Endodermal cell (in vitro differentiated cells): ENCODE measurements at regions not wholly inside any gene's neighbourhood (a gene's known extent, or its start where the extent isn't known, plus 50 kb on each side); places are given as distances from the start of the nearest gene placed in this dataset.

Experiments used
- DNase-seq: peaks from one replicate; pipeline ENCODE4 v3.0.0-alpha.2; 2017
- H3K27ac ChIP-seq: 2 replicates; pipeline ENCODE4 v1.5.1; 2013; ENCODE audit warnings: mild to moderate bottlenecking, low read depth, low read length, moderate library complexity
- H3K27me3 ChIP-seq: 2 replicates; pipeline ENCODE4 v1.6.1; 2013; ENCODE audit warnings: mild to moderate bottlenecking, low read length, moderate library complexity; ENCODE audit not compliant: insufficient read depth, control insufficient read depth, poor library complexity, severe bottlenecking
- H3K36me3 ChIP-seq: 2 replicates; pipeline ENCODE4 v1.7.0; 2013; ENCODE audit warnings: mild to moderate bottlenecking, low read length, moderate library complexity; ENCODE audit not compliant: control insufficient read depth, insufficient read depth
- H3K4me1 ChIP-seq: one replicate; pipeline ENCODE4 v1.7.0; 2013; ENCODE audit warnings: low read length; ENCODE audit not compliant: control insufficient read depth, insufficient read depth
- H3K4me3 ChIP-seq: 2 replicates; pipeline ENCODE4 v1.5.1; 2013; ENCODE audit warnings: mild to moderate bottlenecking, low read length, moderate library complexity
- H3K9ac ChIP-seq: 2 replicates; pipeline ENCODE4 v1.6.1; 2013; ENCODE audit warnings: mild to moderate bottlenecking, low read length, moderate library complexity; ENCODE audit not compliant: poor library complexity, severe bottlenecking; ENCODE audit errors: extremely low read depth
- H3K9me3 ChIP-seq: 2 replicates; pipeline ENCODE4 v1.6.1; 2013; ENCODE audit warnings: mild to moderate bottlenecking, low read length, moderate library complexity; ENCODE audit not compliant: control insufficient read depth
- H3K27ac Mint-ChIP-seq: 2 replicates; pipeline ENCODE4 v1.8.0; 2020; ENCODE audit warnings: mixed read lengths
- H3K27me3 Mint-ChIP-seq: 2 replicates; pipeline ENCODE4 v1.8.0; 2021; ENCODE audit warnings: mild to moderate bottlenecking, mixed read lengths; ENCODE audit not compliant: insufficient read depth
- H3K36me3 Mint-ChIP-seq: 2 replicates; pipeline ENCODE4 v1.8.0; 2020; ENCODE audit warnings: low read depth, mixed read lengths
- H3K4me1 Mint-ChIP-seq: 2 replicates; pipeline ENCODE4 v1.8.0; 2020; ENCODE audit warnings: mixed read lengths
- H3K4me3 Mint-ChIP-seq: 2 replicates; pipeline ENCODE4 v1.8.0; 2020; ENCODE audit warnings: mild to moderate bottlenecking, moderate library complexity, mixed read lengths
- H3K9me3 Mint-ChIP-seq: 2 replicates; pipeline ENCODE4 v1.8.0; 2020; ENCODE audit warnings: mild to moderate bottlenecking, mixed read lengths
- WGBS, 2 experiments: methylation state at CpG; one replicate each; pipeline versions ENCODE4 v1.1.5 to v1.1.7; 2013; ENCODE audit warnings: missing lambda C conversion rate in 2 of 2, mixed read lengths in 1 of 2; ENCODE audit not compliant: insufficient coverage in 1 of 2, insufficient read length in 1 of 2; 5-methylcytosine and 5-hydroxymethylcytosine counted together
- TF ChIP-seq, protein P1 (sequence below): fragments of 200-600 bp; sonication (generic); conservative IDR thresholded peaks from 2 replicates; pipeline ENCODE4 v1.5.0; 2021; ENCODE audit warnings: antibody characterized with exemption, mild to moderate bottlenecking

- peaks cover 24% of the 10 kb centered on the region for H3K9me3 Mint-ChIP-seq
- no peak for DNase-seq
- H3K27ac ChIP-seq: no peak overlapping the region
- H3K27me3 ChIP-seq: no peaks in the 10 kb centered on the region
- TF ChIP-seq, protein P1, sequence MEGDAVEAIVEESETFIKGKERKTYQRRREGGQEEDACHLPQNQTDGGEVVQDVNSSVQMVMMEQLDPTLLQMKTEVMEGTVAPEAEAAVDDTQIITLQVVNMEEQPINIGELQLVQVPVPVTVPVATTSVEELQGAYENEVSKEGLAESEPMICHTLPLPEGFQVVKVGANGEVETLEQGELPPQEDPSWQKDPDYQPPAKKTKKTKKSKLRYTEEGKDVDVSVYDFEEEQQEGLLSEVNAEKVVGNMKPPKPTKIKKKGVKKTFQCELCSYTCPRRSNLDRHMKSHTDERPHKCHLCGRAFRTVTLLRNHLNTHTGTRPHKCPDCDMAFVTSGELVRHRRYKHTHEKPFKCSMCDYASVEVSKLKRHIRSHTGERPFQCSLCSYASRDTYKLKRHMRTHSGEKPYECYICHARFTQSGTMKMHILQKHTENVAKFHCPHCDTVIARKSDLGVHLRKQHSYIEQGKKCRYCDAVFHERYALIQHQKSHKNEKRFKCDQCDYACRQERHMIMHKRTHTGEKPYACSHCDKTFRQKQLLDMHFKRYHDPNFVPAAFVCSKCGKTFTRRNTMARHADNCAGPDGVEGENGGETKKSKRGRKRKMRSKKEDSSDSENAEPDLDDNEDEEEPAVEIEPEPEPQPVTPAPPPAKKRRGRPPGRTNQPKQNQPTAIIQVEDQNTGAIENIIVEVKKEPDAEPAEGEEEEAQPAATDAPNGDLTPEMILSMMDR: no peak
- H3K4me1 ChIP-seq: no peaks in the 10 kb centered on the region
- H3K9ac ChIP-seq: no peak overlapping the region
- H3K36me3 ChIP-seq: no peaks in the 10 kb centered on the region
- no peaks in the 10 kb centered on the region for H3K27me3 Mint-ChIP-seq
- H3K9me3 ChIP-seq: peaks cover 39% of the 10 kb centered on the region
- no peaks in the 10 kb centered on the region for H3K4me1 Mint-ChIP-seq
- no peak overlapping the region for H3K27ac Mint-ChIP-seq
- H3K4me3 ChIP-seq: no peak overlapping the region
- peaks cover 3% of the 10 kb centered on the region for H3K36me3 Mint-ChIP-seq
- no peak overlapping the region for H3K4me3 Mint-ChIP-seq
Observed at GRCh38 chr9:78963911-78964310, 607.9 kb upstream of the TLE4 start.

GRCh38 chr9:78967596-78968217 is 604.1 kb upstream of the TLE4 start:
- Mint-ChIP-seq H3K9me3 (peaks cover 31% of the 10 kb centered on the region), H3K27ac (no peak overlapping the region), H3K4me3 (no peak overlapping the region), H3K27me3 (no peaks in the 10 kb centered on the region), H3K36me3 (peaks cover 6% of the 10 kb centered on the region), H3K4me1 (peaks cover 11% of the 10 kb centered on the region)
- Histone ChIP-seq H3K4me3 (peak overlapping the region; percentile 76), H3K36me3 (no peaks in the 10 kb centered on the region), H3K9me3 (peaks cover 59% of the 10 kb centered on the region), H3K27ac (no peak overlapping the region), H3K4me1 (no peaks in the 10 kb centered on the region), H3K9ac (no peak overlapping the region), H3K27me3 (no peaks in the 10 kb centered on the region)
- 81 to 100% methylated on average over 1 to 3 of the region's 3 CpGs for WGBS, 2 experiments
- no peak for DNase-seq
- TF ChIP-seq, protein P1: no peak

GRCh38 chr9:78970375-78970774 is 601.4 kb upstream of the TLE4 start:
- H3K4me3 ChIP-seq: peak overlapping the region; percentile 64
- peaks cover 13% of the 10 kb centered on the region for H3K4me1 Mint-ChIP-seq
- no peak overlapping the region for H3K27ac ChIP-seq
- peaks cover 6% of the 10 kb centered on the region for H3K36me3 Mint-ChIP-seq
- DNase-seq: no peak
- no peaks in the 10 kb centered on the region for H3K27me3 Mint-ChIP-seq
- H3K4me3 Mint-ChIP-seq: no peak overlapping the region
- H3K27me3 ChIP-seq: no peaks in the 10 kb centered on the region
- H3K9me3 ChIP-seq: peaks cover 58% of the 10 kb centered on the region
- 85 to 100% methylated on average over 1 to 2 of the region's 2 CpGs for WGBS, 2 experiments
- H3K4me1 ChIP-seq: no peaks in the 10 kb centered on the region
- H3K9ac ChIP-seq: no peak overlapping the region
- TF ChIP-seq, protein P1: no peak
- no peaks in the 10 kb centered on the region for H3K36me3 ChIP-seq
- no peak overlapping the region for H3K27ac Mint-ChIP-seq
- peaks cover 31% of the 10 kb centered on the region for H3K9me3 Mint-ChIP-seq
